ENCODE measurements at regions not wholly inside any gene's neighbourhood (a gene's known extent, or its start where the extent isn't known, plus 50 kb on each side); places are given as distances from the start of the nearest gene placed in this dataset.

DNA sequence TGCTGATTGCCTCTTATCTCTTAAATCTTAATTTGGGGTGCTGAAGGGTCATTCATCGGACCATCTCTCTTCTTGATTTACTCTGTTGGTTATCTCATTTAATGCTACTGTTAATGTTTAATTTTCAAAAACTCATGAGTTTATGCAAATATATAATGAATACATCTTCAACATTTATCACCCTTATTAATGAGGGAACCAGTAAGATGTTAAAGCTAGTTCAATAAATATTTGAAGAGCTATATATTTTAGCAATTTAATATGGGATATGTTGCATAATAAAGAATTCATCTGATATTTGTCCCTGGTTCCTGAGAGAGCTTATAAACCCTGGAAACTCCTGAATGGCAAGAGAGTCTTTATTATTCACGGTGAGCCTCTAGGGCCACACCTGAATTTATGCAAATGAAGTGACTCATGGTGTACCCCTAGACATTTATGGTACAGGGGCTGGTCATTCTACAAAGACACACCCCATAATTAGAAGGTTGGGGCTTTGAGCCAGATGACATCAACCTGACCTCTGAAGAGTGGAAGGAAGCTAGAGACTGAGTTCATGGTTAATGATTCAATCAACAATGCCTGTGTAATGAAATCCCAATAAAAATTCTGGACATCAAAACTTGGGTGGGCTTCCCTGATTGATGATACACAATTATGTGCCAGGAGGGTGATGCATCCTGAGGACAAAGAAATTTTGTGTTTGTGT, 339.5 kb upstream of the ZNF608 start:
- no peak for TF ChIP-seq POLR2A (IDR thresholded peaks at IDR 0.05; ENCODE audit: low read length)
- no peak for TF ChIP-seq GATA1 (IDR thresholded peaks at IDR 0.05; ENCODE audit: low read depth, low read length)

All from erythroblast (primary cell).